OCI-LY1 (cell line): ENCODE measurements at regions not wholly inside any gene's neighbourhood (a gene's known extent, or its start where the extent isn't known, plus 50 kb on each side); places are given as distances from the start of the nearest gene placed in this dataset.

Source experiments
- EZH2 ChIP-seq: fragments of 200-600 bp; sonication (generic), shearing (Covaris generic); IDR thresholded peaks from 2 replicates; pipeline ENCODE4 v1.8.0; 2017; ENCODE audit warnings: borderline replicate concordance, mixed run types, mild to moderate bottlenecking, antibody characterized with exemption, low read length, moderate library complexity, mixed read lengths
- TF ChIP-seq, protein P1 (sequence below): fragments of 200-600 bp; sonication (generic), shearing (Covaris generic); IDR thresholded peaks from 2 replicates; pipeline ENCODE4 v1.5.1; 2017; ENCODE audit warnings: mild to moderate bottlenecking, antibody characterized with exemption, low read length, moderate library complexity, mixed read lengths

DNA sequence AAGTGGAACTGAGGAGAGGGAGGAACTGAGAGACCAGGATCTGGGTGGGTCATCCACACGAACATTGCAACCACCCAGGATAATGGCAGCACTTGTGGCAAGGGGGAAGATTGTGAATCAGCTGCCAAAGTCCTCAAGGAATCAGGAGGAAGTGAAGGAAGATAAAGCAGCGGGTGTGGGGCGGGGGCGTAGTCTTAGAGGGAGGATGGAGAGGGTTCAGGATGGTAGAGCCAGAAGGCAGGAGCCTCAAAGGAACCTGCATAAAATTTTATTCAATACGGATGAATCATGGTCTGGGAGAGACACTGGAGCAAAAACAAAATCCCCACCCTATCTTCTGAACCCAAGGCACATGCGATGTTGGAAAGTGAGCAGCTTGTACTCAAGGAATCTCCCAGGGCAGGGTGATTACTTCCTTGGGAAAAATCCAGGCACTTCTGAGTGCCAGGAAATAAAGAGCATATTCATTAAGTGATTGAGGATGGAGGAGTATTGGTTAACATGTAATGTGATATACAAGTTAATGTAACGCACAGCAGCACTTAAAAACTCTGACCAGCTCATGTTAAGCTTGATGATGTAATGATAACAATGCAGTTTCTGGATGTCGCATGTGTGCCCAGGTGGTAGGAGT, 82.0 kb upstream of the B3GAT2 start:
- TF ChIP-seq, protein P1, sequence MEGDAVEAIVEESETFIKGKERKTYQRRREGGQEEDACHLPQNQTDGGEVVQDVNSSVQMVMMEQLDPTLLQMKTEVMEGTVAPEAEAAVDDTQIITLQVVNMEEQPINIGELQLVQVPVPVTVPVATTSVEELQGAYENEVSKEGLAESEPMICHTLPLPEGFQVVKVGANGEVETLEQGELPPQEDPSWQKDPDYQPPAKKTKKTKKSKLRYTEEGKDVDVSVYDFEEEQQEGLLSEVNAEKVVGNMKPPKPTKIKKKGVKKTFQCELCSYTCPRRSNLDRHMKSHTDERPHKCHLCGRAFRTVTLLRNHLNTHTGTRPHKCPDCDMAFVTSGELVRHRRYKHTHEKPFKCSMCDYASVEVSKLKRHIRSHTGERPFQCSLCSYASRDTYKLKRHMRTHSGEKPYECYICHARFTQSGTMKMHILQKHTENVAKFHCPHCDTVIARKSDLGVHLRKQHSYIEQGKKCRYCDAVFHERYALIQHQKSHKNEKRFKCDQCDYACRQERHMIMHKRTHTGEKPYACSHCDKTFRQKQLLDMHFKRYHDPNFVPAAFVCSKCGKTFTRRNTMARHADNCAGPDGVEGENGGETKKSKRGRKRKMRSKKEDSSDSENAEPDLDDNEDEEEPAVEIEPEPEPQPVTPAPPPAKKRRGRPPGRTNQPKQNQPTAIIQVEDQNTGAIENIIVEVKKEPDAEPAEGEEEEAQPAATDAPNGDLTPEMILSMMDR = no peak
- TF ChIP-seq EZH2 = no peak
